Activated T-cell treated with anti-CD3 and anti-CD28 coated beads, Interleukin-2, amount 50 U/mL, for 72 hours (primary cell): ENCODE measurements at regions not wholly inside any gene's neighbourhood (a gene's known extent, or its start where the extent isn't known, plus 50 kb on each side); places are given as distances from the start of the nearest gene placed in this dataset.

ENCODE experiments used
- ATAC-seq, 2 donors: fragments of 150-1000 bp; cut with Tn5 transposase; replicated peaks in 1 of 2; 2 replicates each; pipeline ENCODE4 v1.10.0; 2021; ENCODE audit warnings: moderate library complexity in 2 of 2, mild to moderate bottlenecking in 1 of 2
- DNase-seq, 2 donors: peaks; one replicate each; pipeline ENCODE4 v3.0.0; 2021 to 2022; ENCODE audit warnings: mixed read lengths in 1 of 2
- H3K27ac Mint-ChIP-seq: one replicate; pipeline ENCODE4 v1.8.0; 2022; ENCODE audit warnings: mild to moderate bottlenecking, moderate library complexity, mixed read lengths
- H3K27me3 Mint-ChIP-seq: one replicate; pipeline ENCODE4 v1.8.0; 2022; ENCODE audit warnings: low read depth, mixed read lengths
- H3K36me3 Mint-ChIP-seq, 2 donors: one replicate each; pipeline ENCODE4 v1.8.0; 2022; ENCODE audit warnings: mixed read lengths in 2 of 2, mild to moderate bottlenecking in 1 of 2; ENCODE audit not compliant: insufficient read depth in 2 of 2
- H3K4me1 Mint-ChIP-seq: one replicate; pipeline ENCODE4 v1.8.0; 2022; ENCODE audit warnings: low read depth, mixed read lengths
- H3K4me3 Mint-ChIP-seq, 2 donors: one replicate each; pipeline ENCODE4 v1.8.0; 2022; ENCODE audit warnings: mild to moderate bottlenecking in 2 of 2, mixed read lengths in 2 of 2, moderate library complexity in 2 of 2
- H3K9me3 Mint-ChIP-seq, 2 donors: one replicate each; pipeline ENCODE4 v1.8.0; 2022; ENCODE audit warnings: mixed read lengths in 2 of 2

- peak; percentile 19 to 32 for DNase-seq
- peaks cover 18% of the 10 kb centered on the region for H3K27me3 Mint-ChIP-seq
- no peaks in the 10 kb centered on the region for H3K4me1 Mint-ChIP-seq
Observed at GRCh38 chr7:98470485-98471240, 69.8 kb upstream of the BAIAP2L1 start.

GRCh38 chr7:98469088-98469487, 68.2 kb upstream of the BAIAP2L1 start:
- Mint-ChIP-seq H3K4me3 (no peak overlapping the region), H3K27ac (no peak overlapping the region), H3K27me3 (peaks cover 18% of the 10 kb centered on the region), H3K9me3 (no peaks in the 10 kb centered on the region), H3K36me3 (no peaks in the 10 kb centered on the region), H3K4me1 (no peaks in the 10 kb centered on the region)
- DNase-seq (no peak), ATAC-seq (no peak)

More at GRCh38 chr7:98470485-98471240, 69.8 kb upstream of the BAIAP2L1 start:
- no peaks in the 10 kb centered on the region for H3K36me3 Mint-ChIP-seq
- H3K4me3 Mint-ChIP-seq, result peak overlapping the region; percentile 23 to 65
- peak in 1 of 2 donors; percentile 47 for ATAC-seq
- no peak overlapping the region for H3K27ac Mint-ChIP-seq
- H3K9me3 Mint-ChIP-seq, result no peaks in the 10 kb centered on the region

- Mint-ChIP-seq H3K27me3 (peaks cover 18% of the 10 kb centered on the region), H3K27ac (no peak overlapping the region), H3K4me1 (no peaks in the 10 kb centered on the region), H3K9me3 (no peaks in the 10 kb centered on the region), H3K4me3 (no peak overlapping the region), H3K36me3 (no peaks in the 10 kb centered on the region)
- ATAC-seq (no peak), DNase-seq (no peak)
Observed at GRCh38 chr7:98467570-98468312, 66.9 kb upstream of the BAIAP2L1 start.

- H3K9me3 Mint-ChIP-seq, result no peaks in the 10 kb centered on the region
- H3K36me3 Mint-ChIP-seq, result no peaks in the 10 kb centered on the region
- DNase-seq (no peak), ATAC-seq (no peak)
- peaks cover 10% of the 10 kb centered on the region for H3K27me3 Mint-ChIP-seq
- no peaks in the 10 kb centered on the region for H3K4me1 Mint-ChIP-seq
- H3K27ac Mint-ChIP-seq, result no peak overlapping the region
- no peak overlapping the region for H3K4me3 Mint-ChIP-seq
Observed at GRCh38 chr7:98465022-98465421, 64.1 kb upstream of the BAIAP2L1 start.

- H3K9me3 Mint-ChIP-seq, result no peaks in the 10 kb centered on the region
- no peak for ATAC-seq
- H3K27me3 Mint-ChIP-seq, result peaks cover 9% of the 10 kb centered on the region
- H3K4me1 Mint-ChIP-seq, result no peaks in the 10 kb centered on the region
- DNase-seq, result no peak
- no peak overlapping the region for H3K4me3 Mint-ChIP-seq
- no peaks in the 10 kb centered on the region for H3K36me3 Mint-ChIP-seq
- no peak overlapping the region for H3K27ac Mint-ChIP-seq
Observed at GRCh38 chr7:98464558-98464940, 63.7 kb upstream of the BAIAP2L1 start.

GRCh38 chr7:98463837-98464557, 63.1 kb upstream of the BAIAP2L1 start:
- Mint-ChIP-seq H3K36me3 (no peaks in the 10 kb centered on the region), H3K9me3 (no peaks in the 10 kb centered on the region), H3K27ac (no peak overlapping the region), H3K4me3 (no peak overlapping the region), H3K4me1 (no peaks in the 10 kb centered on the region), H3K27me3 (peaks cover 4% of the 10 kb centered on the region)
- no peak for DNase-seq
- no peak for ATAC-seq

- Mint-ChIP-seq H3K4me3 (no peak overlapping the region), H3K27ac (no peak overlapping the region), H3K9me3 (no peaks in the 10 kb centered on the region), H3K4me1 (no peaks in the 10 kb centered on the region), H3K27me3 (no peaks in the 10 kb centered on the region), H3K36me3 (no peaks in the 10 kb centered on the region)
- ATAC-seq (no peak), DNase-seq (no peak)
Observed at GRCh38 chr7:98462911-98463633, 62.2 kb upstream of the BAIAP2L1 start.

- DNase-seq (no peak), ATAC-seq (no peak)
- no peak overlapping the region for H3K27ac Mint-ChIP-seq
- H3K9me3 Mint-ChIP-seq, result no peaks in the 10 kb centered on the region
- H3K4me3 Mint-ChIP-seq, result no peak overlapping the region
- no peaks in the 10 kb centered on the region for H3K36me3 Mint-ChIP-seq
- no peaks in the 10 kb centered on the region for H3K4me1 Mint-ChIP-seq
- H3K27me3 Mint-ChIP-seq, result no peaks in the 10 kb centered on the region
Observed at GRCh38 chr7:98460902-98461301, 60.0 kb upstream of the BAIAP2L1 start.

GRCh38 chr7:98459529-98459928, 58.6 kb upstream of the BAIAP2L1 start:
- Mint-ChIP-seq H3K9me3 (no peaks in the 10 kb centered on the region), H3K27me3 (no peaks in the 10 kb centered on the region), H3K36me3 (no peaks in the 10 kb centered on the region), H3K4me1 (no peaks in the 10 kb centered on the region), H3K4me3 (no peak overlapping the region), H3K27ac (no peak overlapping the region)
- ATAC-seq (no peak), DNase-seq (no peak)

GRCh38 chr7:98458090-98458875, 57.4 kb upstream of the BAIAP2L1 start:
- Mint-ChIP-seq H3K9me3 (no peaks in the 10 kb centered on the region), H3K27me3 (no peaks in the 10 kb centered on the region), H3K27ac (no peak overlapping the region), H3K4me1 (no peaks in the 10 kb centered on the region), H3K4me3 (no peak overlapping the region), H3K36me3 (no peaks in the 10 kb centered on the region)
- ATAC-seq (no peak), DNase-seq (no peak)

GRCh38 chr7:98456866-98457265, 56.0 kb upstream of the BAIAP2L1 start:
- H3K4me1 Mint-ChIP-seq, result no peaks in the 10 kb centered on the region
- H3K27ac Mint-ChIP-seq, result no peak overlapping the region
- H3K36me3 Mint-ChIP-seq, result peaks cover 0 to under 1% of the 10 kb centered on the region in 2 donors
- no peak for ATAC-seq
- H3K9me3 Mint-ChIP-seq, result no peaks in the 10 kb centered on the region
- H3K4me3 Mint-ChIP-seq, result no peak overlapping the region
- DNase-seq, result no peak
- H3K27me3 Mint-ChIP-seq, result no peaks in the 10 kb centered on the region

- Mint-ChIP-seq H3K4me1 (no peaks in the 10 kb centered on the region), H3K9me3 (no peaks in the 10 kb centered on the region), H3K27me3 (no peaks in the 10 kb centered on the region), H3K27ac (no peak overlapping the region), H3K36me3 (peaks cover 0 to 4% of the 10 kb centered on the region in 2 donors), H3K4me3 (no peak overlapping the region)
- no peak for DNase-seq
- no peak for ATAC-seq
Observed at GRCh38 chr7:98452791-98453190, 51.9 kb upstream of the BAIAP2L1 start.
